Activated B cell treated with CpG ODN at 0.5 μM for 24 hours (primary cell): ENCODE measurements at regions not wholly inside any gene's neighbourhood (a gene's known extent, or its start where the extent isn't known, plus 50 kb on each side); places are given as distances from the start of the nearest gene placed in this dataset.

Experiments used
- ATAC-seq: fragments of 200-7000 bp; cut with Tn5 transposase; one replicate; pipeline ENCODE4 v1.10.0; 2021; ENCODE audit warnings: low read depth, mild to moderate bottlenecking, moderate library complexity
- CTCF ChIA-PET: fragments of 350-600 bp; sonication (Branson Sonifier 250); formaldehyde crosslinking; loops from one replicate; lab custom pipeline; 2021; ENCODE audit warnings: antibody characterized with exemption; lab: Charles Lee
- POLR2A ChIA-PET: fragments of 350-600 bp; sonication (Branson Sonifier 250); formaldehyde crosslinking; loops from one replicate; lab custom pipeline; 2021; ENCODE audit warnings: antibody characterized with exemption; lab: Charles Lee
- DNase-seq: peaks from one replicate; pipeline ENCODE4 v3.0.0; 2022
- H3K27ac Mint-ChIP-seq: one replicate; pipeline ENCODE4 v1.8.0; 2020; ENCODE audit warnings: mixed read lengths
- H3K27me3 Mint-ChIP-seq: one replicate; pipeline ENCODE4 v1.8.0; 2021; ENCODE audit warnings: mixed read lengths
- H3K36me3 Mint-ChIP-seq: one replicate; pipeline ENCODE4 v1.8.0; 2021; ENCODE audit warnings: low read depth, mixed read lengths
- H3K4me1 Mint-ChIP-seq: one replicate; pipeline ENCODE4 v1.8.0; 2021; ENCODE audit warnings: mixed read lengths
- H3K4me3 Mint-ChIP-seq: one replicate; pipeline ENCODE4 v1.8.0; 2020; ENCODE audit warnings: mild to moderate bottlenecking, mixed read lengths
- H3K9me3 Mint-ChIP-seq: one replicate; pipeline ENCODE4 v1.8.0; 2020; ENCODE audit warnings: mixed read lengths
- intact Hi-C: fragments of 100-400 bp; cut with micrococcal nuclease; formaldehyde crosslinking; loops from one replicate; pipeline ENCODE4 v1.15.1; 2024
- TF ChIP-seq, protein P1 (sequence below): fragments of 200-600 bp; IDR thresholded peaks from one replicate; pipeline ENCODE4 v1.8.0; 2022; ENCODE audit warnings: antibody characterized with exemption, mild to moderate bottlenecking

DNA sequence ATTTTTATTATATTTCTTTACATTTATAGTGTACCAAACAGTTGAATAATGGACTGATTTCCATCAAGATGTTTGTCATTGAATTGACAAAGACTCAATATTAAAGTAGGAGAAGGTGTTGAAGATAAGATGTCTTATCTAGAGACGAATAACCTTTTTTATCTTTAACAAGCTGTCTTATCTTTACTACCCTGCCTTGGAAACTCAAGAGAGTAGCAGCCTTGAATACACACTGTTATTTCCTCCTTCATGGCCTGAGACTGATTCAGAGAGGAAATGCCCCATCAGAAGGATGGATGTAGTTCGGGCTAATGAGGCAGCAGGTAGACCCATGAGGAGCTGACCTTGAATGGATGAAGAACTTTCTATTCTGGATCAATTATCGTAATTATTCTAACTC, 365.1 kb upstream of the SEMA6D start:
- no peaks in the 10 kb centered on the region for H3K27me3 Mint-ChIP-seq
- no peak for DNase-seq
- intact Hi-C loops, result no loop called here
- H3K27ac Mint-ChIP-seq, result no peak overlapping the region
- no peaks in the 10 kb centered on the region for H3K4me1 Mint-ChIP-seq
- H3K9me3 Mint-ChIP-seq, result no peaks in the 10 kb centered on the region
- no peak overlapping the region for H3K4me3 Mint-ChIP-seq
- no peaks in the 10 kb centered on the region for H3K36me3 Mint-ChIP-seq
- TF ChIP-seq, protein P1, sequence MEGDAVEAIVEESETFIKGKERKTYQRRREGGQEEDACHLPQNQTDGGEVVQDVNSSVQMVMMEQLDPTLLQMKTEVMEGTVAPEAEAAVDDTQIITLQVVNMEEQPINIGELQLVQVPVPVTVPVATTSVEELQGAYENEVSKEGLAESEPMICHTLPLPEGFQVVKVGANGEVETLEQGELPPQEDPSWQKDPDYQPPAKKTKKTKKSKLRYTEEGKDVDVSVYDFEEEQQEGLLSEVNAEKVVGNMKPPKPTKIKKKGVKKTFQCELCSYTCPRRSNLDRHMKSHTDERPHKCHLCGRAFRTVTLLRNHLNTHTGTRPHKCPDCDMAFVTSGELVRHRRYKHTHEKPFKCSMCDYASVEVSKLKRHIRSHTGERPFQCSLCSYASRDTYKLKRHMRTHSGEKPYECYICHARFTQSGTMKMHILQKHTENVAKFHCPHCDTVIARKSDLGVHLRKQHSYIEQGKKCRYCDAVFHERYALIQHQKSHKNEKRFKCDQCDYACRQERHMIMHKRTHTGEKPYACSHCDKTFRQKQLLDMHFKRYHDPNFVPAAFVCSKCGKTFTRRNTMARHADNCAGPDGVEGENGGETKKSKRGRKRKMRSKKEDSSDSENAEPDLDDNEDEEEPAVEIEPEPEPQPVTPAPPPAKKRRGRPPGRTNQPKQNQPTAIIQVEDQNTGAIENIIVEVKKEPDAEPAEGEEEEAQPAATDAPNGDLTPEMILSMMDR, result no peak
- POLR2A ChIA-PET, result no interaction called here
- CTCF ChIA-PET, result no interaction called here
- no peak for ATAC-seq

DNA sequence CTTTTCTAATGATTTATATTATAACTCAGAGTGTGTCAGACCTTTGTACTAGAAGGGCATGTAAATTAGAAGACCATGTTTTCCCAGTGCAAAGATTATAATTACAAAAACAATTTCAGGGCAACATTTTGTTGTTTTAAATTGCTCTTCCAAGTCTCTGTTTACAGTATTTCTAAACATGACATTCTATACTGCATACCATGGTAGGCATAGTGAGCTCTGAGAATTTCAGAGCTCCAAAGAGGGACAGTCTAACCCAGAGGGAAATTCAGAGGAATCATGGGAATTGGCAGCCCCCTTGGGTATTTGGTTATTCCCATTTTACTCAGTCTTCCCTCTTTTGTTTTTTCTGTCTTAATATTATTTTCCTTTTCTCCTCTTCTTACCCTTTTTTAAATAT, 361.5 kb upstream of the SEMA6D start:
- ATAC-seq (no peak), DNase-seq (no peak)
- Mint-ChIP-seq H3K4me3 (no peak overlapping the region), H3K27me3 (no peaks in the 10 kb centered on the region), H3K4me1 (no peaks in the 10 kb centered on the region), H3K27ac (no peak overlapping the region), H3K9me3 (no peaks in the 10 kb centered on the region), H3K36me3 (no peaks in the 10 kb centered on the region)
- intact Hi-C loops, result no loop called here
- ChIA-PET CTCF (no interaction called here), POLR2A (no interaction called here)
- TF ChIP-seq, protein P1, result no peak

DNA sequence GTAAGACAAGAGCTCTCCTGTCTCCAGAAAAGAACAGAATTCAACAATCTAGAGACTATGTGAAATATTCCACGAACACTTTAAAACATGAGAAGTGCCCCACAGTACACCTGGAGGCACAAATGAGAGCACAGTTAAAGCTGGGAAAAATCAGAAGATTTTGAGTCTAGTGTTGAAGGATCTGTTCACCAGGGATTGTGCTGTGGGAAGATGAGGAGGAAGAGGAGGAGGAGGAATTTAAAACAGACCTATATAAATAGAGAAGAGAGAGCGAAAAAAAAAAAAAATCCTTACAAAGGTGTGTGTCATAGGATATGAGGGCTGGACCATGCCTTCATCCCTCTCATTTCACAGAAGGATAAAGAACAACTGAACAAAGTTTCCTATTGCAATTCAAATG, 361.0 kb upstream of the SEMA6D start:
- ATAC-seq, result no peak
- POLR2A ChIA-PET, result no interaction called here
- no peaks in the 10 kb centered on the region for H3K4me1 Mint-ChIP-seq
- intact Hi-C loops, result no loop called here
- H3K4me3 Mint-ChIP-seq, result no peak overlapping the region
- no peaks in the 10 kb centered on the region for H3K36me3 Mint-ChIP-seq
- H3K27me3 Mint-ChIP-seq, result no peaks in the 10 kb centered on the region
- no peak for DNase-seq
- TF ChIP-seq, protein P1, result no peak
- no peaks in the 10 kb centered on the region for H3K9me3 Mint-ChIP-seq
- no peak overlapping the region for H3K27ac Mint-ChIP-seq
- CTCF ChIA-PET, result no interaction called here

DNA sequence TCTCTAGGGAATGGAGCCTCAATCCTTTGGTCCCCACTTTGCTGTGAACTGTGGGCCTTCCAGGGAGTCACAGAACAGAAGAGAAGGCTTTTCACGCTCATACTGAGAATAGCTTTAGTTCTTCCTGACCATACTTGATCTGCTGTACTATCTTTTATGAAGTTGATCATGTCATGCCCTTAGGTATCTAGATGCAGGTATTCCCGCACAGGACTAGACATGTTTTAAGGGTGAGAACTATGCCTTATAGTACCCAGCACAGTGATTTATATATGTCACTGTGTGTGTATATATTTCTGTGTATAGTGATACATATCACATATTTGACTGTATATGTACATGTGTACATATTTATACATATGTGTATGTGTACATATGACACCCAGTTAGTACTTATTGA, 358.4 kb upstream of the SEMA6D start:
- ChIA-PET POLR2A (no interaction called here), CTCF (no interaction called here)
- intact Hi-C loops, result no loop called here
- TF ChIP-seq, protein P1, result no peak
- Mint-ChIP-seq H3K36me3 (no peaks in the 10 kb centered on the region), H3K27ac (no peak overlapping the region), H3K4me1 (no peaks in the 10 kb centered on the region), H3K4me3 (no peak overlapping the region), H3K9me3 (no peaks in the 10 kb centered on the region), H3K27me3 (no peaks in the 10 kb centered on the region)
- DNase-seq, result no peak
- ATAC-seq, result no peak

DNA sequence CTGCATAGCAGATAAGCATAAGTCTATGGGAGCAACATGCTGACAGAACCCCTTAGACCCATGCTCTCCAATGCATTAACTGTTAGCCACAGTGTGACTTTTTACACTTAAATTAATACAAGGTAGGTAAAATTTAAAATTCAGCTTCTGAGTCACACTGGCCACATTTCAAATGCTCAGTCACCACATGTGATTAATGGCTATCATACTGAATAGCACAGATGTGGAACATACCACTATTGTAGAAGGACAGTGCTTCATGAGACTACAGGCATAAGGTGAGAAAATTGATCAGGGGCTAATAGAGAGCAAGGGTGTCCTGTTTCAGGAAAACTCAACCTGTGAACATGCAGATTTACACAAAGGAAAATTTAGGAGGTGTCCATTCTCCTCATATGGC, 357.0 kb upstream of the SEMA6D start:
- Mint-ChIP-seq H3K27me3 (no peaks in the 10 kb centered on the region), H3K36me3 (no peaks in the 10 kb centered on the region), H3K9me3 (no peaks in the 10 kb centered on the region), H3K4me1 (no peaks in the 10 kb centered on the region), H3K27ac (no peak overlapping the region), H3K4me3 (no peak overlapping the region)
- POLR2A ChIA-PET, result no interaction called here
- CTCF ChIA-PET, result no interaction called here
- ATAC-seq (no peak), DNase-seq (no peak)
- intact Hi-C loops, result no loop called here
- TF ChIP-seq, protein P1, result no peak
